ENCODE measurements at regions not wholly inside any gene's neighbourhood (a gene's known extent, or its start where the extent isn't known, plus 50 kb on each side); places are given as distances from the start of the nearest gene placed in this dataset.

DNA sequence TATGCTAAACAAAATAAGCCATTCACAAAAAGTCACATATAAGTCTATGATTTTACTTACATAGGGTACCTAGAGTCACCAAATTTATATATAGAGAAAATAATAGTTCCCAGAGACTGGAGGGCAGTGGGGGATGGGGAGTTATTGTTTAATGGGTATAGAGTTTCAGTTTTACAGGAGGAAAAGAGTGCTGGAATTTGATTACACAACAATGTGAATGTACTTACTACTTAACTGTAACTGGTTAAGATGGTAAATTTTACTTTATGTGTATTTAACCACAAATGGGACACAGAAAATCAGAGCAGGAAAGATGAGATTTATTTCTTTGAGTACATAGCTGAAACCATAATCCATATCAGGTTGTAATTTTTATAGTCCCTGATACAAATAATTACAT, 144.4 kb downstream of the TMA16 start:
- Histone ChIP-seq H3K9ac (ENCODE audit: low read depth in 1 of 2, low read length in 2 of 2) (no peak overlapping the region), H3K27ac (ENCODE audit: low read depth in 1 of 2, low read length in 2 of 2) (no peak overlapping the region), H3K27me3 (ENCODE audit: control insufficient read depth in 4 of 4, insufficient read depth in 4 of 4, low read length in 3 of 4) (no peaks in the 10 kb centered on the region), H3K4me1 (ENCODE audit: control insufficient read depth in 4 of 4, insufficient read depth in 4 of 4, low read length in 3 of 4) (no peaks in the 10 kb centered on the region), H3K4me3 (ENCODE audit: low read depth in 1 of 3, low read length in 3 of 3) (no peak overlapping the region), H3K9me3 (ENCODE audit: control insufficient read depth in 4 of 4, low read length in 3 of 4) (no peaks in the 10 kb centered on the region), H3K36me3 (ENCODE audit: control insufficient read depth in 4 of 4, insufficient read depth in 3 of 4, low read depth in 1 of 4, low read length in 3 of 4) (no peaks in the 10 kb centered on the region)
- TF ChIP-seq EGR1 (IDR thresholded peaks at IDR 0.05; ENCODE audit: low read depth in 2 of 2) (no peak), HNF4A (conservative IDR thresholded peaks at IDR 0.05) (no peak), FOXA2 (IDR thresholded peaks at IDR 0.05) (no peak), TAF1 (conservative IDR thresholded peaks at IDR 0.05) (no peak), FOXA1 (IDR thresholded peaks at IDR 0.05) (no peak), RAD21 (IDR thresholded peaks at IDR 0.05) (no peak), YY1 (IDR thresholded peaks at IDR 0.05) (no peak), RXRA (IDR thresholded peaks at IDR 0.05) (no peak), GABPA (IDR thresholded peaks at IDR 0.05 in 1 of 2, conservative IDR thresholded peaks at IDR 0.05 in 1 of 2) (no peak), SP1 (IDR thresholded peaks at IDR 0.05) (no peak), JUND (IDR thresholded peaks at IDR 0.05) (no peak), HNF4G (IDR thresholded peaks at IDR 0.05) (no peak), NR2F2 (IDR thresholded peaks at IDR 0.05) (no peak)
- TF ChIP-seq, protein P1, sequence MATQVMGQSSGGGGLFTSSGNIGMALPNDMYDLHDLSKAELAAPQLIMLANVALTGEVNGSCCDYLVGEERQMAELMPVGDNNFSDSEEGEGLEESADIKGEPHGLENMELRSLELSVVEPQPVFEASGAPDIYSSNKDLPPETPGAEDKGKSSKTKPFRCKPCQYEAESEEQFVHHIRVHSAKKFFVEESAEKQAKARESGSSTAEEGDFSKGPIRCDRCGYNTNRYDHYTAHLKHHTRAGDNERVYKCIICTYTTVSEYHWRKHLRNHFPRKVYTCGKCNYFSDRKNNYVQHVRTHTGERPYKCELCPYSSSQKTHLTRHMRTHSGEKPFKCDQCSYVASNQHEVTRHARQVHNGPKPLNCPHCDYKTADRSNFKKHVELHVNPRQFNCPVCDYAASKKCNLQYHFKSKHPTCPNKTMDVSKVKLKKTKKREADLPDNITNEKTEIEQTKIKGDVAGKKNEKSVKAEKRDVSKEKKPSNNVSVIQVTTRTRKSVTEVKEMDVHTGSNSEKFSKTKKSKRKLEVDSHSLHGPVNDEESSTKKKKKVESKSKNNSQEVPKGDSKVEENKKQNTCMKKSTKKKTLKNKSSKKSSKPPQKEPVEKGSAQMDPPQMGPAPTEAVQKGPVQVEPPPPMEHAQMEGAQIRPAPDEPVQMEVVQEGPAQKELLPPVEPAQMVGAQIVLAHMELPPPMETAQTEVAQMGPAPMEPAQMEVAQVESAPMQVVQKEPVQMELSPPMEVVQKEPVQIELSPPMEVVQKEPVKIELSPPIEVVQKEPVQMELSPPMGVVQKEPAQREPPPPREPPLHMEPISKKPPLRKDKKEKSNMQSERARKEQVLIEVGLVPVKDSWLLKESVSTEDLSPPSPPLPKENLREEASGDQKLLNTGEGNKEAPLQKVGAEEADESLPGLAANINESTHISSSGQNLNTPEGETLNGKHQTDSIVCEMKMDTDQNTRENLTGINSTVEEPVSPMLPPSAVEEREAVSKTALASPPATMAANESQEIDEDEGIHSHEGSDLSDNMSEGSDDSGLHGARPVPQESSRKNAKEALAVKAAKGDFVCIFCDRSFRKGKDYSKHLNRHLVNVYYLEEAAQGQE (IDR thresholded peaks at IDR 0.05): no peak
- TF ChIP-seq, protein P2, sequence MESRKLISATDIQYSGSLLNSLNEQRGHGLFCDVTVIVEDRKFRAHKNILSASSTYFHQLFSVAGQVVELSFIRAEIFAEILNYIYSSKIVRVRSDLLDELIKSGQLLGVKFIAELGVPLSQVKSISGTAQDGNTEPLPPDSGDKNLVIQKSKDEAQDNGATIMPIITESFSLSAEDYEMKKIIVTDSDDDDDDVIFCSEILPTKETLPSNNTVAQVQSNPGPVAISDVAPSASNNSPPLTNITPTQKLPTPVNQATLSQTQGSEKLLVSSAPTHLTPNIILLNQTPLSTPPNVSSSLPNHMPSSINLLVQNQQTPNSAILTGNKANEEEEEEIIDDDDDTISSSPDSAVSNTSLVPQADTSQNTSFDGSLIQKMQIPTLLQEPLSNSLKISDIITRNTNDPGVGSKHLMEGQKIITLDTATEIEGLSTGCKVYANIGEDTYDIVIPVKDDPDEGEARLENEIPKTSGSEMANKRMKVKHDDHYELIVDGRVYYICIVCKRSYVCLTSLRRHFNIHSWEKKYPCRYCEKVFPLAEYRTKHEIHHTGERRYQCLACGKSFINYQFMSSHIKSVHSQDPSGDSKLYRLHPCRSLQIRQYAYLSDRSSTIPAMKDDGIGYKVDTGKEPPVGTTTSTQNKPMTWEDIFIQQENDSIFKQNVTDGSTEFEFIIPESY (IDR thresholded peaks at IDR 0.05): no peak
- TF ChIP-seq, protein P3, sequence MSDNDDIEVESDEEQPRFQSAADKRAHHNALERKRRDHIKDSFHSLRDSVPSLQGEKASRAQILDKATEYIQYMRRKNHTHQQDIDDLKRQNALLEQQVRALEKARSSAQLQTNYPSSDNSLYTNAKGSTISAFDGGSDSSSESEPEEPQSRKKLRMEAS (IDR thresholded peaks at IDR 0.05): no peak
- TF ChIP-seq, protein P4, sequence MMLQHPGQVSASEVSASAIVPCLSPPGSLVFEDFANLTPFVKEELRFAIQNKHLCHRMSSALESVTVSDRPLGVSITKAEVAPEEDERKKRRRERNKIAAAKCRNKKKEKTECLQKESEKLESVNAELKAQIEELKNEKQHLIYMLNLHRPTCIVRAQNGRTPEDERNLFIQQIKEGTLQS (IDR thresholded peaks at IDR 0.05): no peak
- TF ChIP-seq, protein P5, sequence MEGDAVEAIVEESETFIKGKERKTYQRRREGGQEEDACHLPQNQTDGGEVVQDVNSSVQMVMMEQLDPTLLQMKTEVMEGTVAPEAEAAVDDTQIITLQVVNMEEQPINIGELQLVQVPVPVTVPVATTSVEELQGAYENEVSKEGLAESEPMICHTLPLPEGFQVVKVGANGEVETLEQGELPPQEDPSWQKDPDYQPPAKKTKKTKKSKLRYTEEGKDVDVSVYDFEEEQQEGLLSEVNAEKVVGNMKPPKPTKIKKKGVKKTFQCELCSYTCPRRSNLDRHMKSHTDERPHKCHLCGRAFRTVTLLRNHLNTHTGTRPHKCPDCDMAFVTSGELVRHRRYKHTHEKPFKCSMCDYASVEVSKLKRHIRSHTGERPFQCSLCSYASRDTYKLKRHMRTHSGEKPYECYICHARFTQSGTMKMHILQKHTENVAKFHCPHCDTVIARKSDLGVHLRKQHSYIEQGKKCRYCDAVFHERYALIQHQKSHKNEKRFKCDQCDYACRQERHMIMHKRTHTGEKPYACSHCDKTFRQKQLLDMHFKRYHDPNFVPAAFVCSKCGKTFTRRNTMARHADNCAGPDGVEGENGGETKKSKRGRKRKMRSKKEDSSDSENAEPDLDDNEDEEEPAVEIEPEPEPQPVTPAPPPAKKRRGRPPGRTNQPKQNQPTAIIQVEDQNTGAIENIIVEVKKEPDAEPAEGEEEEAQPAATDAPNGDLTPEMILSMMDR (IDR thresholded peaks at IDR 0.05; ENCODE audit: low read depth, low read length, missing input control): no peak
- DNase-seq (ENCODE audit: low spot score): no peak

Measured in liver (tissue), 7 donors.